Immature natural killer cell (primary cell): ENCODE measurements at regions not wholly inside any gene's neighbourhood (a gene's known extent, or its start where the extent isn't known, plus 50 kb on each side); places are given as distances from the start of the nearest gene placed in this dataset.
"Not testable (repeated sequence)": the region's sequence is repeated elsewhere in the genome, so short reads cannot be mapped to it uniquely, and the experiment has no call there.

Experiments
- DNase-seq, 3 donors: peaks; one replicate each; pipeline ENCODE4 v3.0.0; 2022; ENCODE audit warnings: mixed read lengths in 1 of 3
- H3K27ac Mint-ChIP-seq, 6 donors: one replicate each; pipeline ENCODE4 v1.8.0; 2020; ENCODE audit warnings: mixed read lengths in 6 of 6, mild to moderate bottlenecking in 5 of 6, inconsistent platforms in 4 of 6, moderate library complexity in 3 of 6
- H3K27me3 Mint-ChIP-seq, 3 donors: one replicate each; pipeline ENCODE4 v1.8.0; 2020 to 2021; ENCODE audit warnings: low read depth in 3 of 3, mild to moderate bottlenecking in 3 of 3, mixed read lengths in 3 of 3, moderate library complexity in 3 of 3, inconsistent platforms in 1 of 3
- H3K36me3 Mint-ChIP-seq, 3 donors: one replicate each; pipeline ENCODE4 v1.8.0; 2020; ENCODE audit warnings: mixed read lengths in 3 of 3, inconsistent platforms in 2 of 3, mild to moderate bottlenecking in 2 of 3
- H3K4me1 Mint-ChIP-seq, 2 donors: one replicate each; pipeline ENCODE4 v1.8.0; 2020; ENCODE audit warnings: inconsistent platforms in 2 of 2, mild to moderate bottlenecking in 2 of 2, mixed read lengths in 2 of 2, moderate library complexity in 1 of 2
- H3K4me3 Mint-ChIP-seq, 5 donors: one replicate each; pipeline ENCODE4 v1.8.0; 2020; ENCODE audit warnings: mild to moderate bottlenecking in 5 of 5, mixed read lengths in 5 of 5, inconsistent platforms in 3 of 5, moderate library complexity in 3 of 5
- H3K9me3 Mint-ChIP-seq, 6 donors: one replicate each; pipeline ENCODE4 v1.8.0; 2020; ENCODE audit warnings: mild to moderate bottlenecking in 6 of 6, mixed read lengths in 6 of 6, inconsistent platforms in 4 of 6, moderate library complexity in 3 of 6

DNA sequence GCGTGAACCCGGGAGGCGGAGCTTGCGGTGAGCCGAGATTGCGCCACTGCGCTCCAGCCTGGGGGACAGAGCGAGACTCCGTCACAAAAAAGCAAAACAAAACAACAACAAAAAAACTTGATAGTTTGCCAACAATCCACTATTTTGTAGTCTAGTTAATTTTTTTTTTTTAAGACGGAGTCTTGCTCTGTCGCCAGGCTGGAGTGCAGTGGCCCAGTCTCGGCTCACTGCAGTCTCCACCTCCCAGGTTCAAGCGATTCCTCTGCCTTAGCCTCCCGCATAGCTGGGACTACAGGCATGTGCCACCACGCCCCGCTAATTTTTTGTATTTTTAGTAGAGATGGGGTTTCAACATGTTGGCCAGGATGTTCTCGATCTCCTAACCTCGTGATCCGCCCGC is 71.2 kb upstream of the ACBD5 start:
- H3K27ac Mint-ChIP-seq, H3K4me1 Mint-ChIP-seq, H3K27me3 Mint-ChIP-seq, H3K36me3 Mint-ChIP-seq, H3K9me3 Mint-ChIP-seq, DNase-seq, H3K4me3 Mint-ChIP-seq: not testable (repeated sequence)

- not testable (repeated sequence) for H3K4me3 Mint-ChIP-seq, H3K36me3 Mint-ChIP-seq, H3K27ac Mint-ChIP-seq, H3K27me3 Mint-ChIP-seq, H3K9me3 Mint-ChIP-seq, DNase-seq
- H3K4me1 Mint-ChIP-seq, result peaks cover 6 to 12% of the 10 kb centered on the region in 2 donors
Observed at GRCh38 chr10:27298522-27298850, 57.9 kb upstream of the ACBD5 start.

GRCh38 chr10:27297844-27298521 is 57.4 kb upstream of the ACBD5 start:
- peaks cover 6 to 12% of the 10 kb centered on the region in 2 donors for H3K4me1 Mint-ChIP-seq
- peaks cover 0 to 3% (median 2%) of the 10 kb centered on the region in 3 donors for H3K27me3 Mint-ChIP-seq
- H3K36me3 Mint-ChIP-seq, result no peaks in the 10 kb centered on the region
- H3K27ac Mint-ChIP-seq, result no peak overlapping the region
- H3K4me3 Mint-ChIP-seq, result no peak overlapping the region
- DNase-seq, result no peak
- H3K9me3 Mint-ChIP-seq, result no peaks in the 10 kb centered on the region

DNA sequence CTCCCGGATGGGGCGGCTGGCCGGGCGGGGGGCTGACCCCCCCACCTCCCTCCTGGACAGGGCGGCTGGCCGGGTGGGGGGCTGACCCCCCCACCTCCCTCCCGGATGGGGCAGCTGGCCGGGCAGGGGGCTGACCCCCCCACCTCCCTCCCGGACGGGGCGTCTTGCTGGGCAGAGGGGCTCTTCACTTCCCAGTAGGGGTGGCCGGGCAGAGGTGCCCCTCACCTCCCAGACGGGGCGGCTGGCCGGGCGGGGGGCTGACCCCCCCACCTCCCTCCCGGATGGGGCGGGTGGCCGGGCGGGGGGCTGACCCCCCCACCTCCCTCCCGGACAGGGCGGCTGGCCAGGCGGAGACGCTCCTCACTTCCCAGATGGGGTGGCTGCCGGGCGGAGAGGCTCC is 55.7 kb upstream of the ACBD5 start:
- H3K27ac Mint-ChIP-seq, H3K9me3 Mint-ChIP-seq, H3K4me3 Mint-ChIP-seq, DNase-seq, H3K27me3 Mint-ChIP-seq, H3K36me3 Mint-ChIP-seq: not testable (repeated sequence)
- peaks cover 9 to 20% of the 10 kb centered on the region in 2 donors for H3K4me1 Mint-ChIP-seq

DNA sequence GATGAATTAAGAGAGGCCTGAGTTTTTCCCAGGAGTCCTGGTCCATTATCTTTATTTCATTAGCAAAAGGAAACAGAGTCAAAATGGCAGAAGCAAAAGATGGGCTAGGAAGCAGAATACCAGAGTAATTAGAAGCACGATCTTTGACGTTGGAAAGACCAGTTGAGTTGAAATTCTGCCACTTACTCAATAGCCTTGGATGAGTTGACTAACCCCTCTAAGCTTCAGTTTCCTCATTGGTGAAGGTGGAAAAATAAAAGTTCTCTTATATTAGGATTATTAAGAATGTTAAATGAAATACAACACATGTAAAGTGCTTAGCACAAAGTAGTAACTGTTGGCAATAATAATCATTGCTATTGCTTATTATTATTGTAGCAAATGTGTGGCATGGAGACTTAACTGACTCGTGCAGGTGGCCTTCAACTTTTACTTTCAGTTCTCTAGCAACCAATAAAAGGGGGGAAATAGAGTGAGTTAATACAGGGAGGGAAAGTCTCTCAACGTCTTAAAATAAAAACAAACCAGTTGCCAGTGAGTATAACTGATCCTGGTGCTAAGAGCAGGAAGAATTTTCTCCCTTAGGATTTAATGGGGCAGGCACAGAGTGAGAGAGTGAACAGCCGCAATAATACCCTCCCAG is 50.8 kb upstream of the ACBD5 start:
- Mint-ChIP-seq H3K27ac (peak overlapping the region in 5 of 6 donors; percentile 22 to 79 (median 67)), H3K4me3 (peak overlapping the region; percentile 60 to 79 (median 64)), H3K4me1 (peaks cover 7 to 13% of the 10 kb centered on the region in 2 donors)
- H3K9me3 Mint-ChIP-seq, H3K36me3 Mint-ChIP-seq, DNase-seq, H3K27me3 Mint-ChIP-seq: not testable (repeated sequence)
